ENCODE measurements at regions not wholly inside any gene's neighbourhood (a gene's known extent, or its start where the extent isn't known, plus 50 kb on each side); places are given as distances from the start of the nearest gene placed in this dataset.

DNA sequence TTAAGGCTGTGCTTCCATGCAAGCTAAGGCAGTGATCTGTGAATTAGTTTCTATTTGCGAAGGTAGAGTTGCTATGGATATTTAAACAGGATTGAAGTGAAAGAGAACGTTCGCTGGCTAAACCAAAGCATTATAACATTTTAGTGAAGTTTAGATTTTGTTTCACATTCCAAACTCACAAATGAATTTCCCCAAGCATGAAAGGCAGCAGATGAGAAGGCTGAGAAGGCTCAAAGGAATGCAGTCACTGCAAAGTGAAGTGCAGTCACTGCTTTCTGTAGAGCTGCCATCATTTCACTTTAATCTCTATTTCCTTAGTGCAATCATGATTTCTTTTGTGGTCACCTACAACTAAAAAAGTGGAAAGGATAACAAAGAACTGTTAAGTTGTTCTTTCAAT lies 334.7 kb upstream of the NR3C2 start:
- DNase-seq (ENCODE audit: low read depth in 1 of 2, low spot score in 1 of 2): no peak
- WGBS (ENCODE audit: missing lambda C conversion rate): 4% methylated on average over 3 of the region's 3 CpGs
- Histone ChIP-seq H3K27ac (no peak overlapping the region), H3K9me3 (no peaks in the 10 kb centered on the region), H3K4me2 (no peak overlapping the region), H3K4me1 (no peaks in the 10 kb centered on the region), H3K4me3 (no peak overlapping the region)
- TF ChIP-seq ZC3H11A (IDR thresholded peaks at IDR 0.05) (no peak), FOSB (CRISPR knock-in tag; IDR thresholded peaks at IDR 0.05) (no peak), NFE2L2 (conservative IDR thresholded peaks at IDR 0.05; ENCODE audit: low read length) (no peak), HDAC2 (IDR thresholded peaks at IDR 0.05) (no peak), EP300 (IDR thresholded peaks at IDR 0.05) (no peak), SMC3 (IDR thresholded peaks at IDR 0.05) (no peak), PHF8 (IDR thresholded peaks at IDR 0.05; ENCODE audit: borderline replicate concordance, low read depth) (no peak), CHD4 (IDR thresholded peaks at IDR 0.05; ENCODE audit: borderline replicate concordance) (no peak), JUNB (IDR thresholded peaks at IDR 0.05) (no peak), TP53 (CRISPR knock-in tag; IDR thresholded peaks at IDR 0.05) (no peak), EHMT2 (IDR thresholded peaks at IDR 0.05; ENCODE audit: low read depth) (no peak), HOXB13 (CRISPR knock-in tag; IDR thresholded peaks at IDR 0.05; ENCODE audit: low read depth) (no peak), FOSL2 (IDR thresholded peaks at IDR 0.05) (no peak), FOSL2 (CRISPR knock-in tag; IDR thresholded peaks at IDR 0.05) (no peak)
- TF ChIP-seq, protein P1, sequence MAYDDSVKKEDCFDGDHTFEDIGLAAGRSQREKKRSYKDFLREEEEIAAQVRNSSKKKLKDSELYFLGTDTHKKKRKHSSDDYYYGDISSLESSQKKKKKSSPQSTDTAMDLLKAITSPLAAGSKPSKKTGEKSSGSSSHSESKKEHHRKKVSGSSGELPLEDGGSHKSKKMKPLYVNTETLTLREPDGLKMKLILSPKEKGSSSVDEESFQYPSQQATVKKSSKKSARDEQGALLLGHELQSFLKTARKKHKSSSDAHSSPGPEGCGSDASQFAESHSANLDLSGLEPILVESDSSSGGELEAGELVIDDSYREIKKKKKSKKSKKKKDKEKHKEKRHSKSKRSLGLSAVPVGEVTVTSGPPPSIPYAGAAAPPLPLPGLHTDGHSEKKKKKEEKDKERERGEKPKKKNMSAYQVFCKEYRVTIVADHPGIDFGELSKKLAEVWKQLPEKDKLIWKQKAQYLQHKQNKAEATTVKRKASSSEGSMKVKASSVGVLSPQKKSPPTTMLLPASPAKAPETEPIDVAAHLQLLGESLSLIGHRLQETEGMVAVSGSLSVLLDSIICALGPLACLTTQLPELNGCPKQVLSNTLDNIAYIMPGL (CRISPR knock-in tag; IDR thresholded peaks at IDR 0.05; ENCODE audit: borderline replicate concordance): no peak
- TF ChIP-seq, protein P2, sequence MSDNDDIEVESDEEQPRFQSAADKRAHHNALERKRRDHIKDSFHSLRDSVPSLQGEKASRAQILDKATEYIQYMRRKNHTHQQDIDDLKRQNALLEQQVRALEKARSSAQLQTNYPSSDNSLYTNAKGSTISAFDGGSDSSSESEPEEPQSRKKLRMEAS (IDR thresholded peaks at IDR 0.05): no peak
- TF ChIP-seq, protein P3, sequence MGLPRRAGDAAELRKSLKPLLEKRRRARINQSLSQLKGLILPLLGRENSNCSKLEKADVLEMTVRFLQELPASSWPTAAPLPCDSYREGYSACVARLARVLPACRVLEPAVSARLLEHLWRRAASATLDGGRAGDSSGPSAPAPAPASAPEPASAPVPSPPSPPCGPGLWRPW (IDR thresholded peaks at IDR 0.05): no peak
- ChIA-PET CTCF (no interaction called here), POLR2A (no interaction called here)
- ATAC-seq: no peak
- no peak for FAIRE-seq

DNA sequence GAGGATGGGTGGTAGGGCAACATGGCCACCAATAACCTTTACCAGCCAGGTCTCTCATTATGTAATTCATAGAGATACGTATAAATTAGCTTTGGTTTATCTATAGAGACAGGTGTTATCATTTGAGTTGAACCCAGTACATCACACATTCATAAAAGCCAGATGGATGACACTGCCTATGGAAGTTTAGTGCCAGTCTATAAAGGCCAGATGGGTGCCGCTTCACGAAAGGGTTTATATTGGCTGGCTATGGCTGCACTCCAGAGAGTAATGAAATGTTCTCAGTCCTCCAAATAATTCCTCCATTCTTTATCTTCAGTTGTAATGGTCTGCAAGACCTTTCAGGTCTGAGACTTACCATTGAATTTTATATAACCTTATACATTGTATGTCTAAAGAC lies 331.9 kb upstream of the NR3C2 start:
- H3K4me3 ChIP-seq: no peak overlapping the region
- ATAC-seq: no peak
- 45% methylated on average over 3 of the region's 3 CpGs for WGBS (ENCODE audit: missing lambda C conversion rate)

DNA sequence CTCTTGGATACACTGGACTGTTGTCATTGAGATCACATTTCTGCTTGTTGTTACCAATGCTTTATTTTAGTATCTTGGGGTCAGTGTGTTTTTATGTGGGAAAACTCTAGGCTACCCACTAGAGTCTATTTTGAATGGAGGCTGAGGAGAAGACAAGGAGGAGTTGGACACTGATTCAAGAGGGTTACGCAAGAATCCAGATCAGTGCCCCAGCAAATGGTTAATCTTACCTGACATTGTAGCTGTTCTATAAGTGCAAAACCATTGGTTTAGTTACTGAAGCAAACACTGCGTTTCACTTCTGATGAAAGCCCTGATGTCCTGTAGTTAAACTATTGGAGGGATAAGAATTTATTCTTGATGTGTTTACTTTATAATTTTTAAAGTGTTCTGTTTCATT lies 331.1 kb upstream of the NR3C2 start:
- Histone ChIP-seq H3K4me1 (no peaks in the 10 kb centered on the region), H3K27ac (no peak overlapping the region), H3K4me3 (no peak overlapping the region), H3K4me2 (no peak overlapping the region), H3K9me3 (no peaks in the 10 kb centered on the region)
- FAIRE-seq (no peak), DNase-seq (ENCODE audit: low read depth in 1 of 2, low spot score in 1 of 2) (no peak), ATAC-seq (no peak)
- 46% methylated on average over 2 of the region's 2 CpGs for WGBS (ENCODE audit: missing lambda C conversion rate)
- POLR2A ChIA-PET: no interaction called here
- TF ChIP-seq RAD21 (conservative IDR thresholded peaks at IDR 0.05 in 1 of 2, IDR thresholded peaks at IDR 0.05 in 1 of 2): no peak
- no peak for TF ChIP-seq KDM1A (IDR thresholded peaks at IDR 0.05; ENCODE audit: low read depth)
- no peak for TF ChIP-seq CBX2 (IDR thresholded peaks at IDR 0.05; ENCODE audit: borderline replicate concordance, low read depth)
- no peak for TF ChIP-seq FOXS1 (CRISPR knock-in tag; IDR thresholded peaks at IDR 0.05)
- no peak for TF ChIP-seq MYC (IDR thresholded peaks at IDR 0.05; ENCODE audit: borderline replicate concordance, low read length)
- CTCF ChIA-PET: no interaction called here

More for the DNA sequence above, 331.9 kb upstream of the NR3C2 start:
- H3K4me2 ChIP-seq: no peak overlapping the region
- DNase-seq (ENCODE audit: low read depth in 1 of 2, low spot score in 1 of 2): no peak
- no peaks in the 10 kb centered on the region for H3K9me3 ChIP-seq
- ChIA-PET POLR2A (no interaction called here), CTCF (no interaction called here)
- H3K4me1 ChIP-seq: no peaks in the 10 kb centered on the region
- TF ChIP-seq, protein P4, sequence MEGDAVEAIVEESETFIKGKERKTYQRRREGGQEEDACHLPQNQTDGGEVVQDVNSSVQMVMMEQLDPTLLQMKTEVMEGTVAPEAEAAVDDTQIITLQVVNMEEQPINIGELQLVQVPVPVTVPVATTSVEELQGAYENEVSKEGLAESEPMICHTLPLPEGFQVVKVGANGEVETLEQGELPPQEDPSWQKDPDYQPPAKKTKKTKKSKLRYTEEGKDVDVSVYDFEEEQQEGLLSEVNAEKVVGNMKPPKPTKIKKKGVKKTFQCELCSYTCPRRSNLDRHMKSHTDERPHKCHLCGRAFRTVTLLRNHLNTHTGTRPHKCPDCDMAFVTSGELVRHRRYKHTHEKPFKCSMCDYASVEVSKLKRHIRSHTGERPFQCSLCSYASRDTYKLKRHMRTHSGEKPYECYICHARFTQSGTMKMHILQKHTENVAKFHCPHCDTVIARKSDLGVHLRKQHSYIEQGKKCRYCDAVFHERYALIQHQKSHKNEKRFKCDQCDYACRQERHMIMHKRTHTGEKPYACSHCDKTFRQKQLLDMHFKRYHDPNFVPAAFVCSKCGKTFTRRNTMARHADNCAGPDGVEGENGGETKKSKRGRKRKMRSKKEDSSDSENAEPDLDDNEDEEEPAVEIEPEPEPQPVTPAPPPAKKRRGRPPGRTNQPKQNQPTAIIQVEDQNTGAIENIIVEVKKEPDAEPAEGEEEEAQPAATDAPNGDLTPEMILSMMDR (IDR thresholded peaks at IDR 0.05): no peak
- FAIRE-seq: no peak
- H3K27ac ChIP-seq: no peak overlapping the region
